SK-N-SH treated with all-trans-retinoic acid at 6 μM for 48 hours (cell line): ENCODE measurements at regions not wholly inside any gene's neighbourhood (a gene's known extent, or its start where the extent isn't known, plus 50 kb on each side); places are given as distances from the start of the nearest gene placed in this dataset.

Experiments used
- BACH2 ChIP-seq: fragments of 250-450 bp; sonication (Bioruptor Pico); IDR thresholded peaks from 2 replicates; pipeline ENCODE4 v1.9.0; 2021; ENCODE audit warnings: mild to moderate bottlenecking, borderline replicate concordance
- CREB5 ChIP-seq: fragments of 250-450 bp; sonication (Bioruptor Pico); IDR thresholded peaks from 2 replicates; pipeline ENCODE4 v1.5.1; 2020; ENCODE audit warnings: low read depth, mild to moderate bottlenecking, moderate library complexity
- CSDC2 ChIP-seq: fragments of 250-450 bp; sonication (Bioruptor Pico); IDR thresholded peaks from 2 replicates; pipeline ENCODE4 v1.5.0; 2020; ENCODE audit warnings: mild to moderate bottlenecking, moderate library complexity
- CSRNP3 ChIP-seq: fragments of 250-450 bp; sonication (Bioruptor Pico); IDR thresholded peaks from 2 replicates; pipeline ENCODE4 v1.5.1; 2021; ENCODE audit warnings: mild to moderate bottlenecking, moderate library complexity
- ESRRG ChIP-seq: fragments of 250-450 bp; sonication (Bioruptor Pico); IDR thresholded peaks from 2 replicates; pipeline ENCODE4 v1.6.1; 2021; ENCODE audit warnings: mild to moderate bottlenecking
- GLIS3 ChIP-seq: fragments of 250-450 bp; sonication (Bioruptor Pico); IDR thresholded peaks from 2 replicates; pipeline ENCODE4 v1.5.0; 2020; ENCODE audit warnings: mild to moderate bottlenecking, moderate library complexity
- OSR1 ChIP-seq: fragments of 250-450 bp; sonication (Bioruptor Pico); IDR thresholded peaks from 2 replicates; pipeline ENCODE4 v1.8.0; 2022; ENCODE audit warnings: moderate library complexity, mild to moderate bottlenecking, inconsistent platforms
- ZFP3 ChIP-seq: fragments of 250-450 bp; sonication (Bioruptor Pico); IDR thresholded peaks from 2 replicates; pipeline ENCODE4 v1.5.0; 2020; ENCODE audit warnings: mild to moderate bottlenecking, moderate library complexity
- ZNF565 ChIP-seq: fragments of 450-650 bp; formaldehyde crosslinking; conservative IDR thresholded peaks from 2 replicates; pipeline ENCODE4 v1.5.0; 2020; ENCODE audit warnings: low read depth, mild to moderate bottlenecking, moderate library complexity
- ZNF70 ChIP-seq: fragments of 450-650 bp; formaldehyde crosslinking; IDR thresholded peaks from 2 replicates; pipeline ENCODE4 v1.5.0; 2020; ENCODE audit warnings: mild to moderate bottlenecking, moderate library complexity
- ZNF8 ChIP-seq: fragments of 450-650 bp; formaldehyde crosslinking; IDR thresholded peaks from 2 replicates; pipeline ENCODE4 v1.5.0; 2020; ENCODE audit warnings: mild to moderate bottlenecking, moderate library complexity
- TF ChIP-seq, protein P1 (sequence below): fragments of 250-450 bp; sonication (Bioruptor Pico); IDR thresholded peaks from 2 replicates; pipeline ENCODE4 v1.8.0; 2020; ENCODE audit warnings: mild to moderate bottlenecking, moderate library complexity, borderline replicate concordance

- TF ChIP-seq, protein P1, sequence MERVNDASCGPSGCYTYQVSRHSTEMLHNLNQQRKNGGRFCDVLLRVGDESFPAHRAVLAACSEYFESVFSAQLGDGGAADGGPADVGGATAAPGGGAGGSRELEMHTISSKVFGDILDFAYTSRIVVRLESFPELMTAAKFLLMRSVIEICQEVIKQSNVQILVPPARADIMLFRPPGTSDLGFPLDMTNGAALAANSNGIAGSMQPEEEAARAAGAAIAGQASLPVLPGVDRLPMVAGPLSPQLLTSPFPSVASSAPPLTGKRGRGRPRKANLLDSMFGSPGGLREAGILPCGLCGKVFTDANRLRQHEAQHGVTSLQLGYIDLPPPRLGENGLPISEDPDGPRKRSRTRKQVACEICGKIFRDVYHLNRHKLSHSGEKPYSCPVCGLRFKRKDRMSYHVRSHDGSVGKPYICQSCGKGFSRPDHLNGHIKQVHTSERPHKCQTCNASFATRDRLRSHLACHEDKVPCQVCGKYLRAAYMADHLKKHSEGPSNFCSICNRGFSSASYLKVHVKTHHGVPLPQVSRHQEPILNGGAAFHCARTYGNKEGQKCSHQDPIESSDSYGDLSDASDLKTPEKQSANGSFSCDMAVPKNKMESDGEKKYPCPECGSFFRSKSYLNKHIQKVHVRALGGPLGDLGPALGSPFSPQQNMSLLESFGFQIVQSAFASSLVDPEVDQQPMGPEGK (CRISPR knock-in tag), result no peak
- TF ChIP-seq ZNF8 (CRISPR knock-in tag) (no peak), BACH2 (CRISPR knock-in tag) (no peak), ZFP3 (CRISPR knock-in tag) (no peak), CREB5 (CRISPR knock-in tag) (no peak), ZNF565 (CRISPR knock-in tag) (no peak), ZNF70 (no peak), ESRRG (no peak), CSDC2 (CRISPR knock-in tag) (no peak), GLIS3 (CRISPR knock-in tag) (no peak), OSR1 (CRISPR knock-in tag) (no peak), CSRNP3 (CRISPR knock-in tag) (no peak)
Measured at GRCh38 chr3:167908221-167908620, 172.7 kb downstream of the SERPINI1 start.
